GM19239 (cell line): ENCODE measurements at regions not wholly inside any gene's neighbourhood (a gene's known extent, or its start where the extent isn't known, plus 50 kb on each side); places are given as distances from the start of the nearest gene placed in this dataset.
"Not testable (repeated sequence)": the region's sequence is repeated elsewhere in the genome, so short reads cannot be mapped to it uniquely, and the experiment has no call there.

Source experiments
- DNase-seq: peaks from one replicate; pipeline ENCODE4 v3.0.0; 2011; ENCODE audit warnings: low spot score; ENCODE audit not compliant: insufficient read length
- FAIRE-seq: peaks from 2 replicates; lab custom pipeline; 2011; peaks lifted over from hg19 to GRCh38; lab: Jason Lieb, UNC

DNA sequence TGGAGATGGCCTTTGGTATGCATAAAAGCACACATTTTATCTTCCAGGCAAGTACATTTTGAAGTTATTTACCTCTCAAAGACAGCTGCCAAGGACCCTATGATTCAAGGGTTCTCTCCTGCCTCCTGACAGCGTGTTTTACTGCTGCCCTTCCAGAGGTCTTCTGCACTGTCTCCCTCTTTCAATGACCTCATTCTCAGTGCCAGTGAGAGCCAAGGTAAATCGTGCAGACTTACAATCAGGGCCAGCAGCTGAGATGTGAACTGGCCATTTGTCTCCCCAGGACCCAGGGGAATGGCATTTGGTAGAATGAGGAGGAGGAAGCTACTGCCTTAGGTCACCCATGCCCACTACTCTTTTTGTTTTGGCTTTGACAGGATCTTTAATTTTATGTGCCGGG lies 84.2 kb upstream of the FGGY start:
- DNase-seq (no peak), FAIRE-seq (no peak)

DNA sequence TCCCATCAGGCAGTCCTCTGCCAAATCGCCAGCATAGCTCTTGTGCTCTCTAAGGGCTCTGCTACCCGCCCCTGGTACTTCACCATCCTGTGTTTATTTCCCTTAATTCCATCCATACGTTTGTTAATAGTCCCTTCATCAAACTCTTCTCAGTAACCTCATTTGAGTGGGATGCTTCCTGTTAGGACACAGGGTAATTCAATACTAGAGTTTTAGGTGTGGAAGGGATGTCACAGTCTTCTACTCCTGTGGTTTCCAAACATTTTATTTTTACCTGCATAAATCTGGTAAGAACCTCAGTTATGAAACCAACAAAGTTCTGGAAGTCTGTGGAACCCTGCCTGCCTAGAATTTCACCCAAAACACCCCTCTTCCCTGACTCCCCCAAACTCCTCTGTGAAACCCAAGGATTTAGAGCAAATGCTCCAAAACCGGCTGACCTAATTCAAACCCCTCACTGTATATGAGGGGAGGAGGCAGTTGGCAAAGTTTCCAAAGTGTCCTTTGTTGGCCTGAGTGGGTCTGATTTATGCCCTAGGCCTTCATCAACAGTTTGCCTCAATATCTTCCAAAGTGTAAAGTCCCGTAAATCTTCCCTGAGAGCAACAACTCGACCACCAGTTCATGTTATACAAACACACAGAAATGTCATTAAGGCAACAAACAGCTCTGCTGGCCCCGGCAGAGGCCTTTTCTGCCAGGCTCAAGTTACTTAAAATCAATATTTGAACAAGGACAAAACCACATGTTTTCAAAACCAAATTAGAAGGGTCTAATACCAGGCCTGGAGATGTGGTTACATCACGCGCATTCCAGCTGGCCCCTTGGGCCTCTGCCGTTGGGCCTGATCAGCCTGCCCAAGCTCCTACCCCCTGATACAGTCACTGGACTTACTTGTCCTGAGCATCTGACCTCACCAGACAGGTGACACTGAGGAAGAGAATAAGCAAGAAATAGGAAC lies 82.4 kb upstream of the FGGY start:
- no peak for DNase-seq
- no peak for FAIRE-seq

DNA sequence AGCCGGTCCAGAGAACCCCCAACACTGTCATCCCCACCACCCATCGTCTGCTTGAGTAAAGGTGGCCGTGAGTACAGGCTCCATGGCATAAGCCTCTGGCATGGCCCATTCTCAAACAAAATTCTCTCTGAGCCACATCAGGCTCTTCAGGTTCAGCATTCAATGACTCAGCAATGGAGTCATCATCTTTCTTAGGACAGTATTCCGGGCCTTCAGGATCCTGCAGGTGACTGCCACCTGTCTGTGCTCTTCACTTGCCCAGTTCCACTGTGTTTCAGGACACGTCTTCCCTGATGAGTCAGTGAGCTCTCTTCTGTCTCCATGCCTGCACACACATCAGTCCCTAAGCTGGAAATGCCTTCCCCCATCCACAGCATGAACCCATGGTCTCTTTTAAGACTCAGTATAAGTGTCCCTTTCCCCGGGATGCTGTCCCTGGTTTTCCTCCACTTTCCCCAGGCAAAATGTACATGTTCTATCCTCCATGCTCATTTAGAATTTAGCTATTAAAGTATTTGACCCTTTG lies 81.1 kb upstream of the FGGY start:
- DNase-seq (no peak), FAIRE-seq (no peak)

DNA sequence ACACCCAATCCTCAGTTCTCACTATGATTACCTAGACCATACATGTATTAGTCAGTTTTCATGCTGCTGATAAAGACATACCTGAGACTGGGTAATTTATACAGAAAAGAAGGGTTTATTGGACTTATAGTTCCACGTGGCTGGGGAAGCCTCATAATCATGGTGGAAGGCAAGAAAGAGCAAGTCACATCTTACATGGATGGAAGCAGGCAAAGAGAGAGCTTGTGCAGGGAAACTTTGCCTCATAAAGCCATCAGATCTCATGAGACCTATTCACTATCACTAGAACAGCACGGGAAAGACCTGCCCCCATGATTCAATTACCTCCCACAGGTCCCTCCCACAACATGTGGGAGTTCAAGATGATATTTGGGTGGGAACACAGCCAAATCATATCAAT lies 79.5 kb upstream of the FGGY start:
- FAIRE-seq, DNase-seq: not testable (repeated sequence)

DNA sequence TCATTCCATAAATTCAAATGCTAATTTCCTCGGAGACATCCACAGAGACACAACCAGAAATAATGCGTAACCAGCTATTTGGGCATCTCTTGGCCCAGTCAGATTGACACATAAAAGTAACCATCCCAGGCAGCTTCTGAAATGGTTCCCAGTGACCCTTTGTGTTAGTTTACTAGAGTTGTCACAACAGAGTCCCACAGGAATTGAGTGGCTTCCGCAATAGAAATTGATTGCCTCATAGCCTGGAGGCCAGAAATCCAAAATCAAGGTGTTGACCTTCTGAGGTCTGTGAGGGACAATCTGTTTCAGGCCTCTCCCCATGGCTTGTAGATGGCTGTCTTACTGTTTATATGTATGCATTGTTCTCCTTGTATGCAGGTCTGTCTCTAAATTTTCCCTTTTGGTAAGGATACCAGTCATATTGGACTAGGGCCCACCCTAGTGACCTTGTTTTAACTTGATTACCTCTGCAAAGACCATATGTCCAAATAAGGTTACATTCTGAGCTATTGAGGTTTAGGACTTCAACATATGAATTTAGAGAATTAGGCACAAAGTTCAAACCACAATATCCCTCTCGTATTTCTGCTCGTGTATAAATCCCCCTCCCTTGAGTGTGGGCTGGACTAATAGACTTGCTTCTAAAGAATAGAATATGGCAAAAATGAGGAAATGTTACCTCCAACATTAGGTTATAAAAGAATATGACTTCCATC lies 78.2 kb upstream of the FGGY start:
- no peak for DNase-seq
- FAIRE-seq: no peak

DNA sequence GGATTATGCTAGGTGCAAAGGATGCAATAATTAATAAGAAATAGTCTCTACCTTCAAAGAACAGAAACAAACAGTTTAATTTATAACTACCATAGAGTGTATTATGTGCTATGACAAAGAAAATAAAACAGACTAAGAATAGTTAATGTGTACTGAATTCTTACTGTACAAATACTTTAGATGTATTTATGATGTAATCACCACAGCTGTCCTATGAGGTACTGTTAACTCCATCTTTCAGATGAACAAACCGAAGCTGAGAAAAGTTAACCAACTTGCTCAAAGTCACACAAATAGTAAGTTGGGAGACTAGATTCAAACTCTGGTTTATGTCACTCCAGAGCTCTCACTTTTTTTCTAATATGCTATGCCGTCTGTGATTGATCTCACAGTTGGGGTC lies 77.0 kb upstream of the FGGY start:
- no peak for FAIRE-seq

DNA sequence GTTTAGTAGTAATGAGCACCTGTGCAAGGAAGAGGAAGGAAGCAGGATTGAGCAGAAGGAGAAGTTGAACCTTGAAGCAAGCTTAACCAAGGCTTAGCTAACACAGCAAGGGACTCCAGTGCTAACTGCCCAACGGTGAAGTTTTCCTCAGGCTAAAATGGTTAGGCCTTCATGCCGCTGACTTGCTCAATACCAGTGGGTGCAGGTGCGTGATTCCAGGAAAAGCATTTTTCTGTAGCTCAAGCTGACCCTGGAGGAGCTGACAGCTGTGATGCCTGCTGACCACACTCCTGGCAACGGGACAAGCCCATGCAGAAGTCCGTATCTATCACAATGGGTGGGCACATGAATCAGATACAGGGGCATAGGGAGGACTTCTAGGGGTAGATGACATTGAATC lies 76.5 kb upstream of the FGGY start:
- DNase-seq (no peak), FAIRE-seq (no peak)

More for the DNA sequence above, 77.0 kb upstream of the FGGY start:
- DNase-seq: no peak

DNA sequence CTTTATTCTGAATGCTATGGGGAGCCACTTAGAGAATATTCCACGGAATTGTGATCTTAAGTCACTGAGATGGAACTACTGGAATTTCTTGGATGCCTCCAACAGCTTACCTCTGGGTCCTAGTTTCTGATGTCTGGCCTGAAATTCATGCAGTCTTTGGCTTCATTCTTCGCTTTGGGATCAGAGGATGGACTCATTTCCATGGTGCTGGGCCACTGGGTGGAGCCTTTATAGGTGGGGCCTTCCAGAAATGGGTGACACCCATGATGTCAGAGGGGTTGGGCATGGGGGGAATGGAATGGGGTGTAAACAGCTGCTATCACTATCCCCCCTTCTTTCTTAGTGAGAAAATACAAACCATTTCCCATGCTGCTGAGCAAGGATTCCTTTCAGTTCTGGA lies 73.7 kb upstream of the FGGY start:
- FAIRE-seq: no peak
- no peak for DNase-seq

DNA sequence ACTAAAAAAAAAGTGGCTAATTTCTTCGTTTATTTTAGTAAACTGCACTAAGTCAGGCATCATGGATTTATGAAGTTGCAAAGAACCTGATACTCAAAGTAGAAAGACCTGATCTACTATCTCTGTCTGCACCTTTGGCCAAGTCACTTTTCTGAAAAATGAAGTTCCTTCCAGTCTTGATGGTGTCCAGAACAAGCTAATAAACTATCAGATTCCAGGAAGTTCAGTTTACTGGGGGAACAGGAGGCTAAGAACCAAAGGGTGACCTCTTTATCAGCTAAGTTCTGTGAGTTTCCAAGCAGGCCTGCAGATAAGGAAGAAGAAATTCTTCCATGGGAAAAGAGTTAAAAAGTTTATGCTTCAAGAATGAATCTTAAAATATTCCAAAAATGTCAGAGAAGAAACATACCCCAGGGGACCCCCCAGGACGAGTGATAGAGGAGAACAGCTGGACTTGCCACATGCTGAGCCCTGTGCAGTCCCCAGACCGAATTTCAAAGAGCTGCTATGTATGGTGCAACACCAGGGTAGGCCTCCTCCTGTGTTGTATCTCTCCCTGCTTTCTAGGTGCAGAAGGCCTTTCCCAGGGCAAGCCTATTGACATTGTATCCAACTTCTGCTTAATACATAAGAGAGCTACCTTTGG lies 72.8 kb upstream of the FGGY start:
- FAIRE-seq (no peak), DNase-seq (no peak)

DNA sequence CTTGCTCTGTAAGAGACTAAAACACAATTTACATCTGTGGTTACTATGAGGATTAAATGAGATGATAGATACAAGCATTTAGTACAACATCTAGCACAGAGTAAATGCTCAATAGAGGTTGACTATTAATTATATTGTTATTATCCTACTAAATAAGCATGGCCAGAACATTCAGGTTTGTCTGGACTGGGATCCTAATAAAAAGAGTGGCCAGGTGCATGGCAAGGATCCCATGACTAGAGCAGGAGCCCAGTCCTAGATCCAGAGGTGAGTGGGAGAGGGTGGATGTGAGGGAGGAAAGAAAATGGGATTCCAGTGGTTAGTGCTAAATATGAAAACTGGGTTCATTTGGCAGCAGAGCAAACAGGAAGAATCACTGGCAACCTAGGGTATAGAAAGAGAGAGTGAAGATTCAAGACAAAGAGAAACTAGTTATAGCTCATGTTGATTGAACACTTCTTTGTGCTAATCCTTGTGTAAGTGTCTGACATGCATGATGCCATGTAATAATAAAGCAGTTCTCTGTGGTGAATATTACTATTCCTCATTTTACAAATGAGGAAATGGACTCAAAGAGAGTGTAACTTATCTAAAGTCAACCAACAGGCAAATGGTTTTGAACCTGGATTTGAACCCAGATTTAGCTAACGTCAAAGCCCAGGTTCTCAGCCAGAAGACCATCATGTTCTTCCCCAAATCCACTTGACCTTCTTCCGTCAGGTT lies 71.1 kb upstream of the FGGY start:
- FAIRE-seq: no peak
- DNase-seq: no peak

DNA sequence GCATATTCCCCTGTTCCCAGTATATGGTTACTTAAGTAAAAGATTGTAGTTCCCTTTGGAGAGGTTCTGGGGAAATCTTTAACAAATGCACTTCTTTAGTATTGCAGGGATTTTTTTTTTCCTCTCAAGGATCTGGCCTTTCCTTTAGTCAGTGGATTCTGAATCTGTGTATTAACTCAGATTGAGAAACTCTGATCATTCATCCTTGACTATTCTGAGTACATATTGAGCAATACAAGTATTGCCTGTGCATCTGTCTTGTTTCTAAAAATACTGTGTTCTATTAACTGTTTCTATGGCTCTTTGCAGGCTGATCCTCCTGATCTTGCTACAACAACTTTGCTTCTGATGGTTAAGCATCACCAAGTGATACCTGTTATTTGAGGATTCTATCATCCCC lies 67.8 kb upstream of the FGGY start:
- FAIRE-seq: no peak
- DNase-seq: no peak

DNA sequence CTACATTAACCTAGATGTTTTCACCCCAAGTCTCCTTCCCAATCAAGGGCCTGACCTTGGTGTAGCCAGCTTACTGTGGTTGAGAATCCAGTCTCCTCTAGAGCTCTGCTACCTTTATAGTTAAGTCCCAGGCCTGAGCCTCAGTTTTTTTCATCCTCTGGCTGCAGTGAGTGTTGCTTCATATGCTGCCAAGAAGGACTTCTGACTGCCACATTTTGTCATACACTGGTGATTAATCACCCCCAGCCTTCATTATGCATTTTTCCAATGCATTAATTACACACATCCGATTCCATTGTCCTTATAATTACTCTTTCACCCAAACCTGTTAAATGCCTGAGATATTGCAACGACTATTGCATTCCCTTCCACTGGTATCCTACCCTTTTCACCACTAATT lies 66.3 kb upstream of the FGGY start:
- no peak for FAIRE-seq
- DNase-seq: no peak

DNA sequence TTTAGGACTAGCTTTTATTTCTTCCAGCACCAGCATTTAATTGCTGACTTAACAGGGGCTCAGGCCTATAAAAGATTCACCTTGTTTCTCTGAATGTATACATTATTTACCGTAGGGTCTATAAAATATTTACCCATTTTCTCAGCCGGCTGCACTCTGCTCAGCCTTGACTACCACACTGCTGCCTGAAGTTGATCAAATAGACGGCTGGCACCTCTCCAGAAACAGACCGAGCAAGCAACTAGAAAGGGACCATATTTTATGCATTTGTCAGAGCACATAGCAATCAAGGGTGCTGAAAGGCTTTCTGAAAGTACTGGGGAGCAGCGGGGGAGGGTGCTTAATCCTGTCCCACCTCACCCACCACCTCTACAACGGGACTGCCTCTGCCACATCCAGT lies 64.7 kb upstream of the FGGY start:
- DNase-seq (no peak), FAIRE-seq (no peak)

DNA sequence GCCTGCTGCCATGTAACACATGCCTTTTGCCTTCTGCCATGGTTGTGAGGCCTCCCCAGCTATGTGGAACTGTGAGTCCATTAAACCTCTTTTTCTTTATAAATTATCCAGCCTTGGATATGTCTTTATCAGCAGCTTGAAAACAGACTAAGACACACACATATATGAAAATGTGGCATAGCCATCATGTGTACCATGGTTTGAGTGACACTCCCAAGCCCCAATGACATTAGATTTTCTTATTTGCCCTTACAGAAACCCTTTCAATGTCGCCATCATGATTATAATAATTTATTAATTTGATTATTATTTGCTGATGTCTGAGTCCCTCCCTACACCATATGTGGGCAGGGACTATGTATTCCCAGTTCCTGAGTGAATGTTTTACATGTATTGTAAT lies 63.5 kb upstream of the FGGY start:
- DNase-seq: no peak
- no peak for FAIRE-seq

DNA sequence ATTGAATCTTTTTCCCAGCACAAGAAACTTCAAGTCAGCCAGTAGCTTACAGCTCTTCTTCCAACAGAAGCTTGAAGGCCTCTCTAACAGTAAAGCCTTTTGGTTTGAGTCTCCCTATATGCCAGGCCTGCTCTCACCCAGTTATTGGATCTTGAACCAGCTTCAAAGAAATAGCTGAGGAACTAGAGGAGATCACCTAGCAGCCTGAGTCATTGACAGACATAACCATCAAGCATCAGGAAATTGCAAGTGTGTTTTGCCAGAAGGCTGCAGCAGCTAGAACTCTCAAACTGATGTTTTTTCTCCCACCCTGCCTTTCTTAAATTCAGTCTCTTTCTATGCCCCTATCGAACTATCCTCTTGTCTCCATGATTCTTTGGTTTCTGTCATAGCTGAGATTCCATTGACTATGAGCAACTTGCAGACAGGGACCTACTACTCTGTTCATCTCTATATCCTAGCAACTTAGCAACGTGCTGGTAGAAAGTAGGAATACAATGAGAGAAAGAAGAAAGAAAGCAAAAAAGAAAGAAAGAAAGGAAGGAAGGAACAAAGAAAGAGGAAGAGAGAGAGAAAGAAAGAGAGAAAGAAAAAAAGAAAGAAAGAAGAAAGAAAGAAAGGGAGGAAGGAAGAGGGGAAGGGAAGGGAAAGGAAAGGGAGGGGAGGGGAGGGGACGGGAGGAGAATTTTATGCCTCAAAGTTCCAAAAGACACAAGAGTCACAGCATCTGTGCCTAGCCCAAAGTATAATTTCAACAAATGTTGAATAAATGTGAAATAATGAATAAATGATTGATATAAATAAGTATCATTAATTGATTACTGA lies 60.0 kb upstream of the FGGY start:
- no peak for FAIRE-seq
- no peak for DNase-seq

DNA sequence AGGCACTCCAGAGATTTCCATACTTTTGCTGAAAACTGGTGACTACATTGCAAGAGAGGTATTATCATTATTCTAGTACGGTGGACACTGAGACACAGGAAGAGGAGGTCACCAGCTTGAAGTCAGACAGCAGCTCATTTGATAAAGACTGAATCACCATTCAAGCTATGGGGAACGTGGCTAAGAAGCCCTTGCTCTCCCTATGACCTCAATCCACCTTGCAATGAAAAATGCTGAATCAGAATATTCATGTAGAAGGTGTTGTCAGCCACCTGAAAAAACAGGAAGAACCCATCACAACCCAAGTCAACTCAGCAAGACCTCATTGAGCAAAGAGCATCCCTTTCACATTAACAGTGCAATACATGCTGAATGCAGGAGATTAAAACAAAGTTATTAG lies 59.0 kb upstream of the FGGY start:
- DNase-seq (no peak), FAIRE-seq (no peak)

DNA sequence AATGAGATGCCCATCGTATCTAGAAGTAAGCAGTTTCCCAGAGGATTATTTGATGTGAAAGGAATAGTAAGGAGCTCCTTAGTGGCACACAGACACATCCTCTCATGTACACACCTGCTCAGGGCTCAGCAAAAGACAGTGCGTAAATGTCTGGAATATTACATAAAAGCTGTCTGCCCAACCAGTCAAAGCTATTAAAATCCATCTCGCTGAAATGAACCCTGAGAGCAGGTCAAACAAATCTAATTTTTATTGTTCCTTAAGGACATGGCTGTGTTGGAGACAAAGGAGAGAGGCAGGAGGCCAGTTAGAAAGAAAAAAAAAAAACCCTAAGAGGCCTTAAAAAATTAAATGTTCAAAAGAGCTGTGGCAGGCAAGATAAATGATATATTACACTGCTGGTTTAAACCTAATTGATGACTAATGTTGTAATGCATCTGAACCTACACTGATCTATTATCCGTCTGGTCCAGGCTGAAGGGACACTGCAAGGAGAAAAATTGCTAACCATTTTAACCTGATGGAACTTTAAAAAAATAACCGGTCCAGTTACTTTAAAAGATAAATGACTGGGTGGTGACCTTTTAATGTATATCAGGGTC lies 58.5 kb upstream of the FGGY start:
- no peak for DNase-seq
- no peak for FAIRE-seq

DNA sequence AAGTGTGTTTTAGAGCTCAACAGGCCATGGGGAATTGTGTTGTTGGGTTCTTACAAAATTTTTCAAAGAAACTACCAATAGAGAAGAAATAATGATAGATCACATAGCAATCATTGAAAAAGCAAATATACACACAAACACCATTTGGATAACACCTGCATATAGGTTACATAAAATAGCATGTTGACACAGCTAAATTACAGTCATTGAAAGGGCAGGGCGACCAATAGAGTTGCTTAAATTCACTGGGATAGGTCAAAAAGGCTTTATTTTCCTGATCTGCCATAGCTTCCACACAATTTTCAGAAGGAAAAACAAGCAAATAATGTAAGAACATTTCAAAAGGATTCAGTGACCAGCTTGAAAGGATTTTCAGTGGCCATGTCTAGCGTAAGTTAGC lies 57.9 kb upstream of the FGGY start:
- DNase-seq: no peak
- no peak for FAIRE-seq

DNA sequence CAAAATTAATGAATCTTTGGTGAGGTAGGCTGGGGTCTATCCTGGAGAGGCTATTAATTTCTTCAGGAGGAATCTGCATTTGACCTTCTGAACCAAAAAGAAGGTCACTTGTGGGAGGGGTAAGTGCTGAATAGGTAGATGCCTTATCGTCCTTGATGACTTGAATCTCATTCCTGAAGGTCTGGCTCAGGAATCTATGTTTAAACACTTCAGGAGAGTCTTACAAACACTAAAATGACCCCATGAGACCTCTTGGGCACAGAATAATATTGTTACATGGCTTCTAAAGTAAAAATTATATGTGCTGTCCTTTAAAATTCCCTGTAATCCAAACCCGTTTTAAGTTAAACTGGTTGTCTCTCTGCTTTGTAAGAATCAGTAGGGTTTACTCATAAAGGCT lies 55.0 kb upstream of the FGGY start:
- FAIRE-seq (no peak), DNase-seq (no peak)
